HepG2 (cell line): ENCODE measurements at regions not wholly inside any gene's neighbourhood (a gene's known extent, or its start where the extent isn't known, plus 50 kb on each side); places are given as distances from the start of the nearest gene placed in this dataset.

ENCODE experiments used
- CEBPZ ChIP-seq: IDR thresholded peaks from 2 replicates; pipeline ENCODE4 v1.6.1; 2012; ENCODE audit warnings: low read length, improper control_type of control experiment
- CTCF ChIP-seq: sonication (generic); formaldehyde crosslinking; IDR thresholded peaks from 2 replicates; pipeline ENCODE4 v1.5.0; 2020; ENCODE audit warnings: mild to moderate bottlenecking, missing genetic modification reagents, moderate library complexity
- REST ChIP-seq, 2 experiments: IDR thresholded peaks; 2 replicates each; pipeline ENCODE4 v1.6.1; 2011 to 2012; ENCODE audit warnings: low read length in 2 of 2, borderline replicate concordance in 1 of 2, low read depth in 1 of 2, mild to moderate bottlenecking in 1 of 2, moderate library complexity in 1 of 2
- RFX5 ChIP-seq: IDR thresholded peaks from 2 replicates; pipeline ENCODE4 v1.6.1; 2011; ENCODE audit warnings: low read depth, low read length, improper control_type of control experiment
- ZC3H13 ChIP-seq: sonication (generic); formaldehyde crosslinking; IDR thresholded peaks from 2 replicates; pipeline ENCODE4 v1.8.1; 2023; ENCODE audit warnings: mild to moderate bottlenecking, missing genetic modification reagents, moderate library complexity
- ZNF180 ChIP-seq: sonication (generic); formaldehyde crosslinking; IDR thresholded peaks from 2 replicates; pipeline ENCODE4 v1.4.0; 2020; ENCODE audit warnings: low read depth, missing genetic modification reagents, borderline replicate concordance

DNA sequence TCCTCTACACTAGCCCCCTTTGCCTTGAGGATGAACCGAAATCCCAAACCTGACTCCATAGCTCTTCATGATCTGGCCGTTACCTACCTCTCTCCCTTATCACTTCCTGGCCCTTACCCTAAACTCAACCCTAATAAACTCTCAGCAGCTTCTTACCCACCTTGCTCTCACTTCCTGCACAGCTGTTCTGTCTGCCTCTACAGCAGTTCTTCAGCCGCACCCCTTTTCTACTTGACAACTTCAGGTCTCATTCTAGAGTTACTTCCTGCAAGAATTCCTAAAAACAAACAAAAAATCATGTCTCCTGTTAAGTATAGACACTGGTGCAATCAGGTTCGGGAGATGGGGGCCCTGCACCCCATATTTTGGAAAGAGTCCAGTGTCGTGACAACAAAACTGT lies 239.9 kb upstream of the CELF2 start:
- TF ChIP-seq ZNF180 (CRISPR knock-in tag): no peak
- no peak for TF ChIP-seq CTCF (CRISPR knock-in tag)
- no peak for TF ChIP-seq ZC3H13 (CRISPR knock-in tag)
- TF ChIP-seq REST (IDR thresholded peaks at IDR 0.05; ENCODE audit: borderline replicate concordance in 1 of 2, low read depth in 1 of 2, low read length in 2 of 2): no peak
- TF ChIP-seq RFX5: no peak
- no peak for TF ChIP-seq CEBPZ
